GM06990 (cell line): ENCODE measurements at regions not wholly inside any gene's neighbourhood (a gene's known extent, or its start where the extent isn't known, plus 50 kb on each side); places are given as distances from the start of the nearest gene placed in this dataset.

Experiments
- DNase-seq: peaks from one replicate; pipeline ENCODE4 v3.0.0-alpha.2; 2011; ENCODE audit not compliant: insufficient read length; ENCODE audit errors: extremely low read depth
- H3K27me3 ChIP-seq: replicated peaks from 2 replicates; pipeline ENCODE4 v1.6.0; 2011; ENCODE audit warnings: low read length; ENCODE audit not compliant: control insufficient read depth, insufficient read depth
- H3K36me3 ChIP-seq: 2 replicates; pipeline ENCODE4 v1.5.1; 2011; ENCODE audit warnings: low read length; ENCODE audit not compliant: control insufficient read depth, insufficient read depth
- H3K4me3 ChIP-seq: replicated peaks from 2 replicates; pipeline ENCODE4 v1.5.1; 2011; ENCODE audit warnings: low read depth, mild to moderate bottlenecking, control low read depth, low read length
- CTCF ChIP-seq: IDR thresholded peaks from 2 replicates; pipeline ENCODE4 v1.5.1; 2011; ENCODE audit warnings: low read length, control low read depth, mild to moderate bottlenecking, inconsistent platforms; ENCODE audit not compliant: insufficient read depth, poor library complexity, severe bottlenecking

- Histone ChIP-seq H3K4me3 (no peak overlapping the region), H3K36me3 (no peaks in the 10 kb centered on the region), H3K27me3 (no peaks in the 10 kb centered on the region)
- DNase-seq, result no peak
- no peak for TF ChIP-seq CTCF
Measured at GRCh38 chr6:79847426-79847825, 99.9 kb downstream of the ELOVL4 start.

GRCh38 chr6:79842376-79843040, 104.8 kb downstream of the ELOVL4 start:
- H3K27me3 ChIP-seq, result no peaks in the 10 kb centered on the region
- H3K4me3 ChIP-seq, result no peak overlapping the region
- no peak for TF ChIP-seq CTCF
- no peaks in the 10 kb centered on the region for H3K36me3 ChIP-seq
- no peak for DNase-seq

- no peak for DNase-seq
- no peak for TF ChIP-seq CTCF
- Histone ChIP-seq H3K4me3 (no peak overlapping the region), H3K27me3 (no peaks in the 10 kb centered on the region), H3K36me3 (no peaks in the 10 kb centered on the region)
Measured at GRCh38 chr6:79841577-79842375, 105.6 kb downstream of the ELOVL4 start.

- no peak for DNase-seq
- no peaks in the 10 kb centered on the region for H3K36me3 ChIP-seq
- H3K4me3 ChIP-seq, result no peak overlapping the region
- no peaks in the 10 kb centered on the region for H3K27me3 ChIP-seq
- no peak for TF ChIP-seq CTCF
Measured at GRCh38 chr6:79838851-79839250, 108.5 kb downstream of the ELOVL4 start.

- no peak for TF ChIP-seq CTCF
- Histone ChIP-seq H3K36me3 (no peaks in the 10 kb centered on the region), H3K4me3 (no peak overlapping the region), H3K27me3 (no peaks in the 10 kb centered on the region)
- DNase-seq, result no peak
Measured at GRCh38 chr6:79833964-79834284, 113.4 kb downstream of the ELOVL4 start.
